NT2/D1 (cell line): ENCODE measurements at regions not wholly inside any gene's neighbourhood (a gene's known extent, or its start where the extent isn't known, plus 50 kb on each side); places are given as distances from the start of the nearest gene placed in this dataset.
"Not testable (repeated sequence)": the region's sequence is repeated elsewhere in the genome, so short reads cannot be mapped to it uniquely, and the experiment has no call there.

Experiments
- DNase-seq: peaks from one replicate; pipeline ENCODE4 v3.0.0-alpha.2; 2011; ENCODE audit warnings: low read depth, low spot score
- H3K27me3 ChIP-seq: 2 replicates; pipeline ENCODE4 v1.6.0; 2011; ENCODE audit warnings: mild to moderate bottlenecking; ENCODE audit not compliant: insufficient read length, insufficient read depth
- H3K36me3 ChIP-seq: 2 replicates; pipeline ENCODE4 v1.6.1; 2011; ENCODE audit warnings: mild to moderate bottlenecking, low read length, mixed read lengths; ENCODE audit not compliant: insufficient read depth, insufficient read length
- H3K4me1 ChIP-seq: 2 replicates; pipeline ENCODE4 v1.5.1; 2011; ENCODE audit not compliant: insufficient read depth, insufficient read length
- H3K4me3 ChIP-seq: 2 replicates; pipeline ENCODE4 v1.5.1; 2011; ENCODE audit warnings: low read depth; ENCODE audit not compliant: insufficient read length
- H3K9ac ChIP-seq: 2 replicates; pipeline ENCODE4 v1.6.0; 2011; ENCODE audit warnings: low read depth; ENCODE audit not compliant: insufficient read length
- H3K9me3 ChIP-seq: 2 replicates; pipeline ENCODE4 v1.5.1; 2011; ENCODE audit warnings: mild to moderate bottlenecking, low read length; ENCODE audit not compliant: insufficient read depth
- SUZ12 ChIP-seq: IDR thresholded peaks from 2 replicates; pipeline ENCODE4 v1.6.1; 2011; ENCODE audit not compliant: insufficient read length, insufficient read depth; ENCODE audit errors: extremely low read depth
- YY1 ChIP-seq: IDR thresholded peaks from 2 replicates; pipeline ENCODE4 v1.6.1; 2011; ENCODE audit not compliant: insufficient read length, insufficient read depth
- ZNF274 ChIP-seq: IDR thresholded peaks from 2 replicates; pipeline ENCODE4 v1.6.1; 2011; ENCODE audit warnings: mild to moderate bottlenecking, low read depth, low read length

DNA sequence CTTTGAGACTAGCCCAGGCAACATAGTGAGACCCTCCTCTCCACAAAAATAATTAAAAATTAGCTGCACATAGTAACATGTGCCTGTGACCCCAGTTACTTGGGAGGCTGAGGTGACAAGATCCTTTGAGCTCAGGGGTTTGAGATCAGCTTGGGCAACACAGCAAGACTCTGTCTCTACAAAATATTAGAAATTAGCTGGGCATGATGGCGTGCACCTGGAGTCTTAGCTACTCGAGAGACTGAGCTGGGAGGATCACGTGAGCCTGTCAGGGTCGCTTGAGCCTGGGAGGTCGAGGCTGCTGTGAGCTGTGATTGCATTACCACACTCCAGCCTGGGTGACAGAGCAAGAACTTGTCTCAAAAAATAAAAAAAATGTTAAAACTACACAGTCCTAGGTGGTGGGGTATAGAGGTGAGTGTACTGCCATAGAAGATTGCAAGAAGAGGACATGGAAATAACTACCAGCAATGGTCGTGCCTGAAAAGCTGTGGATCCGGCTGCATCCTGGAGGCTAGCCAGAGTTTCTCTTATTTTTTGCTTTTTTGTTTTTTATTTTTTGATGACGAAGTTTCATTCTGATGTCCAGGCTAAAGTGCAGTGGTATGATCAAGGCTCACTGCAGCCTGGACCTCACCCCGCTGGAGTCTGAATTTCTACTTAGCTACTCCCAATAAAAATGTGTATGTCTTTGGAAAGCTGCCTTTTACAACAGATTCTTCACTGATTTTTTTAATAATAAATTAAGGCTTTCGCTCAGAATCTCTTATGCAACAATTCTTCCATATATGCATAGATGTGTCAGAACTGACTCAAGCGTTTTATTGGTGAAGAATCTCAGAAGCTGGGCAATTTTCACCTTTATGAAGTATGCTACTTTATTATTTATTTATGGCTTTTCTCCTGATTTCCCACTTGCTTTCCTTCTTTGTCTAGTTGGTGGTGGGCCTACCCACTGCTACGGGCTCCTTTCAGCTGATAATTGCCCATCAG lies 393.8 kb downstream of the TSHZ3 start:
- H3K4me1 ChIP-seq: no peaks in the 10 kb centered on the region
- H3K4me3 ChIP-seq: no peak overlapping the region
- H3K27me3 ChIP-seq: no peaks in the 10 kb centered on the region
- H3K36me3 ChIP-seq: no peaks in the 10 kb centered on the region
- no peak overlapping the region for H3K9ac ChIP-seq
- TF ChIP-seq YY1: no peak
- TF ChIP-seq SUZ12: no peak
- no peak for TF ChIP-seq ZNF274
- H3K9me3 ChIP-seq: no peaks in the 10 kb centered on the region
- DNase-seq: no peak

DNA sequence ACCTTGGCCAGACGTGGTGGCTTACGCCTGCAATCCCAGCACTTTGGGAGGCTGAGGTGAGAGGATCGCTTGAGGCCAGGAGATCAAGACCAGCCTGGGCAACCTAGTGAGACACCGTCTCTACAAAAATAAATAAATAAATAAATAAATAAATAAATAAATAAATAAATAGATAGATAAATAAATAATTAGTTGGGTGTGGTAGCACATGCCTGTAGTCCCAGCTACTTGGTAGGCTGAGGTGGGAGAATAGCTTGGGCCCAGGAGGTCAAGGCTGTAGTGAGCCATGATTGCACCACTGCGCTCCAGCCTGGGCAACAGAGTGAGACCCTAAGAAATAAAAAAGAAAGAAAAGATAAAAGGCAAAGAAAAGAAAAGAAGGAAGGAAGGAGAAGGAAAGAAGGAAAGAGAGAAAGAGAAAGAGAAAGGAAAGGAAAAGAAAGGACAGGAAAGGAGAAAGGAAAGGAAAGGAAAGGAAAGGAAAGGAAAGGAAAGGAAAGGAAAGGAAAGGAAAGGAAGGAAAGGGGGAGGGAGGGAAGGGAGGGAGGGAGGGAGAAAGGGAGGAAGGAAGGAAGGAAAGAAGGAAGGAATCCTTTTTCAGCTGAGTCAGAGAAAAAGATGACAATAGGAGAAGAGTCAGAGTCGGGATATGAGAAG lies 404.8 kb downstream of the TSHZ3 start:
- not testable (repeated sequence) for H3K4me1 ChIP-seq

DNA sequence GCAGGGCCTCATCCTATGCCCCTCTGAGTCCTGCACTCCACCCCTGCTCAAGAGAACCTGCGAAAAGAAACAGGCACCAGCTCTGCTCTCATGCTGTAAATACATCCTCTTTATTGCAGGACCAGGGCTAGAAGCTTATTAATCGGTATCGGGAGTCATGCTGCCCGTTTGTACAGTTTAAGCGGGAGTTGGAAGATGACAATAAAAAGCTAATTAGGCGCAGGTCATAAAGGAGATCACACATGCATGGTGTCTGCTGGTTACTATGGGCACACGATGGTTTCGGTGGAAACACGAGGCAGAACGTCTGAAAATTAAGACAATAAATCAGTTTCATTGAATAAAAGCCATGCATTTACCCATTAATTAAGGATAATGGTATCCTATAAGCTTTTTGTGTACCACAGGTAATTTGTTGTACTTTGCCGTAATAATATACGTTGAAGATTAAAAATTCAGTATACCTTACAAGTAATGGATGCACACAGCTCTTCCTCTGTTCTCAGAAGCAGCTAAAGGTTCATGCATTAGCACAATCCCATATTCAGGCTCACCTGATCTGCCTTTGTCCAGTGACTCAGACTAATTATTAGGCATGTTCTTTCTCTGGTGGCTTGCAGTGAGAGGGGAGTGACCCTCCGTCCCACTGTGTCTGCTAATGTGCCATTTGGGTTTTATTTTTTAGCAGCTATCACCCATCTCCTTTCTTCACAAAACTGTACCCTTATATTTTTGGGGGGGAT lies 406.0 kb downstream of the TSHZ3 start:
- Histone ChIP-seq H3K36me3 (no peaks in the 10 kb centered on the region), H3K4me1 (peaks cover 3% of the 10 kb centered on the region), H3K9me3 (no peaks in the 10 kb centered on the region), H3K27me3 (no peaks in the 10 kb centered on the region), H3K4me3 (no peak overlapping the region), H3K9ac (no peak overlapping the region)
- TF ChIP-seq YY1 (no peak), ZNF274 (no peak), SUZ12 (no peak)
- DNase-seq: no peak

More for the DNA sequence above, 404.8 kb downstream of the TSHZ3 start:
- DNase-seq, H3K9me3 ChIP-seq, H3K27me3 ChIP-seq, H3K4me3 ChIP-seq, H3K36me3 ChIP-seq, H3K9ac ChIP-seq: not testable (repeated sequence)

DNA sequence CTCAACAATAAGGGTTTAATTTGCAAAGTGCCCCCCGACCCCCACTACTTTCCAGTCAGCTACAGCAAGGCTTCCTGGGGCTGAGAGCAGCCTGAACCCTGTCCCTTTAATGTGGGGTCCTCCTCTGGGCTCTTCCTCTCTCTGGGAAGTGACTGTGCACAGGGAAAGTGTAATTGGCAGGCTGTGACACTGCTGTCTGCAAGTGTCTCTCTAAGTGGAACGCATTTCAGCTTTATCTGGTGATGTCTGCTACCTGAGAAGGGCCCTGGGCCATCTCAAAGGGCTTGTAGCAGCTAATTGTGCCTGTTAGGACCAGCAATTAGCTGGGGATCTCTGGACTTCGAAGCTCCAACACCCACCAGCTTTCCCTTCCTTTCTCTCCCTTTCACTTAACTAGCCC lies 406.6 kb downstream of the TSHZ3 start:
- no peak overlapping the region for H3K4me3 ChIP-seq
- TF ChIP-seq SUZ12 (no peak), YY1 (no peak), ZNF274 (no peak)
- H3K4me1 ChIP-seq: peaks cover 3% of the 10 kb centered on the region
- no peak overlapping the region for H3K9ac ChIP-seq
- no peaks in the 10 kb centered on the region for H3K27me3 ChIP-seq
- no peak for DNase-seq
- H3K9me3 ChIP-seq: no peaks in the 10 kb centered on the region
- no peaks in the 10 kb centered on the region for H3K36me3 ChIP-seq

DNA sequence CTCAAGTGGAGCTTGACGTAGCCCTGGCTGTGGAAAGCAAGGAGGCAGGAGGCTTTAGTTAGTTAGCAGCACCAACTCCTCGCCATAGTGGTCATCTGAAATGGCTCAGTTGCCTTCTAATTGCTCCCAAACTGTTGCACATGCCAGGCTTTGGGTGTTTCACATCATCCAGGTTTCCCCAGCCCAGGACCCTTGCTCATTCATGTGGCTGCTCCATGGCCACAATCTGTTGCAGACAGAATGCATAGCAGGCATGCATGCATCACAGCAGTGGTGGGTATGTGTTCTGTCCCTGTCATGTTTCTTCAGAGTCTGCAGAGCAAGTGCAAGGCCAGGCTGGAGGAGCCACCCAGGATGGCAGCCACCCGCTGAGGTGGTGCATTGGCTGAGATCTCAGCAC lies 407.6 kb downstream of the TSHZ3 start:
- Histone ChIP-seq H3K4me3 (no peak overlapping the region), H3K4me1 (peaks cover 3% of the 10 kb centered on the region), H3K9me3 (no peaks in the 10 kb centered on the region), H3K9ac (no peak overlapping the region), H3K36me3 (no peaks in the 10 kb centered on the region), H3K27me3 (no peaks in the 10 kb centered on the region)
- DNase-seq: no peak
- TF ChIP-seq ZNF274 (no peak), YY1 (no peak), SUZ12 (no peak)

DNA sequence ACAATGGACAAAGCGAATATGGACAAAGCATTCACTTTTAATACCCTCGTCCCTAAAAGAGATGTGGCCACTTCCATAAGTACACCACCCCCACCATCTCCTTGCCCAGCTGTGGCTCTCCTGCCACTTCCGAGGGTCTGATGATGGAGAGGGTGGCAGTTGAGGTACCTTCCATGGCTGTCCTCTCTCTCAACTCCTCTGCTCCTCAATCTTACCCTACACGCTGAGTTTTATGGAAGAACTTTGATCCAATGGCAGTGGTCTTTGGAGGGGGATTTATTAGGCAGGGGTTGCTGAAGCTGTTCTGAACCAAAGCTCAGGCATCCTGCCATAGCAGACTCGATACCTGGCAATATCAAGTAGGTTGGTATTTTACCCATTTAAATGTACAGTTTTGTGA lies 413.0 kb downstream of the TSHZ3 start:
- no peaks in the 10 kb centered on the region for H3K4me1 ChIP-seq
- H3K36me3 ChIP-seq: no peaks in the 10 kb centered on the region
- no peak overlapping the region for H3K4me3 ChIP-seq
- H3K27me3 ChIP-seq: no peaks in the 10 kb centered on the region
- H3K9me3 ChIP-seq: no peaks in the 10 kb centered on the region
- TF ChIP-seq SUZ12 (no peak), YY1 (no peak)
- no peak overlapping the region for H3K9ac ChIP-seq
- no peak for DNase-seq

DNA sequence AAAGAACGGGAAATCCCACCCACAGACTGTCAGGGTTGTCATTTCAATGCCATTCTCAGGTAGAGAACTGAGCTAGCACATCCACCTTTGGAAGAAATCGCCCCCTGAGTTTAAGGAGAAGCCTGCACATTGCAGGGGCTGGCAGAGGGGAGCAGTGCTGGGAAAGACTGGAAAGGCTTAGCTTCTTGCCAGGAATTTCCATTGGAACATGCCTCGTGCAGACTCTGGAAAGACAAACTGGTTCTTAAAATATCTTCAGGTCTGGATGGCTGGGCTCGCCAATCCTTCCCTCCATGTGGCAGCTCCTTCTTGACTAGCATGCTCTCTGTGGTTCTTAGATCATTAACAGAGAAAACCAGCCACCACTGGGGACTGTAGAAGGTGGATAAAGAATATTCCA lies 414.1 kb downstream of the TSHZ3 start:
- H3K4me3 ChIP-seq: no peak overlapping the region
- H3K27me3 ChIP-seq: no peaks in the 10 kb centered on the region
- no peak for TF ChIP-seq ZNF274
- no peak for TF ChIP-seq SUZ12
- TF ChIP-seq YY1: no peak
- no peaks in the 10 kb centered on the region for H3K4me1 ChIP-seq
- H3K9ac ChIP-seq: no peak overlapping the region
- DNase-seq: no peak
- no peaks in the 10 kb centered on the region for H3K9me3 ChIP-seq
- no peaks in the 10 kb centered on the region for H3K36me3 ChIP-seq

DNA sequence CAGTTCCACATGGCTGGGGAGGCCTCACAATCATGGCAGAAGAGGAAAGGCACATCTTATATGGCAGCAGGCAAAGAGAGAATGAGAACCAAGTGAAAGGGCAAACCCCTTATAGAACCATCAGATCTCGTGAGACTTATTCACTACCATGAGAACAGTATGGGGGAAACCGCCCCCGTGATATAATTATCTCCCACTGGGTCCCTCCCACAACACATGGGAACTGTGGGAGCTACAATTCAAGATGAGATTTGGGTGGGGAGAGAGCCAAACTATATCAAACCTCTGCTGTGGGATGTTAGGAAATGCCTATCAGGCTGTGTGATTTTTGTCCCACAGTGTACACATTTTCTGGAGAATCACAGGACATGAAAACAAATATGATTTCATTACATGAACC lies 415.8 kb downstream of the TSHZ3 start:
- H3K36me3 ChIP-seq, H3K4me3 ChIP-seq, H3K27me3 ChIP-seq, H3K9me3 ChIP-seq, H3K4me1 ChIP-seq, H3K9ac ChIP-seq, DNase-seq: not testable (repeated sequence)
